ENCODE measurements at regions not wholly inside any gene's neighbourhood (a gene's known extent, or its start where the extent isn't known, plus 50 kb on each side); places are given as distances from the start of the nearest gene placed in this dataset.

DNA sequence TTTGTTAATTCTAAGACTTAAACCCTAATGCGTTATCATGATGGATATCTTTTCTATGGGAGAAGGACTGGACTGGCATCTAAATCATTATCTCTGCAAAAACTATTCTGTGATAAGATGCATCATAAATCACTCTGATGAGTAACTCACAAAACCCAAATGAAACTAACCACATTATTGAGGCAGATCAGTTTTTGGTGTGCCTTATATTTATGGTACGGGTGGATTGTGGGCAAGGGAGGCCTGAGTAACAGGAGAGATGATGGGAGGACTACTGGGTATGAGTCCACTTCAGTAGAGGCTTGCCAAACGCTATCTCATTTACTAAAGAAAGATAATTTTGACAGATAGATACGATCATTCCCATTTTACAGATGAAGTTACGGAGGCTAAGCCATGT lies 66.4 kb upstream of the GUCY1A1 start:
- TF ChIP-seq CTCF (IDR thresholded peaks at IDR 0.05) (no peak), POLR2A (IDR thresholded peaks at IDR 0.05) (no peak)
